Fibroblast of skin of back (primary cell): ENCODE measurements at regions not wholly inside any gene's neighbourhood (a gene's known extent, or its start where the extent isn't known, plus 50 kb on each side); places are given as distances from the start of the nearest gene placed in this dataset.
"Not testable (repeated sequence)": the region's sequence is repeated elsewhere in the genome, so short reads cannot be mapped to it uniquely, and the experiment has no call there.

ENCODE experiments used
- DNase-seq: peaks from one replicate; pipeline ENCODE4 v3.0.0-alpha.2; 2013

DNA sequence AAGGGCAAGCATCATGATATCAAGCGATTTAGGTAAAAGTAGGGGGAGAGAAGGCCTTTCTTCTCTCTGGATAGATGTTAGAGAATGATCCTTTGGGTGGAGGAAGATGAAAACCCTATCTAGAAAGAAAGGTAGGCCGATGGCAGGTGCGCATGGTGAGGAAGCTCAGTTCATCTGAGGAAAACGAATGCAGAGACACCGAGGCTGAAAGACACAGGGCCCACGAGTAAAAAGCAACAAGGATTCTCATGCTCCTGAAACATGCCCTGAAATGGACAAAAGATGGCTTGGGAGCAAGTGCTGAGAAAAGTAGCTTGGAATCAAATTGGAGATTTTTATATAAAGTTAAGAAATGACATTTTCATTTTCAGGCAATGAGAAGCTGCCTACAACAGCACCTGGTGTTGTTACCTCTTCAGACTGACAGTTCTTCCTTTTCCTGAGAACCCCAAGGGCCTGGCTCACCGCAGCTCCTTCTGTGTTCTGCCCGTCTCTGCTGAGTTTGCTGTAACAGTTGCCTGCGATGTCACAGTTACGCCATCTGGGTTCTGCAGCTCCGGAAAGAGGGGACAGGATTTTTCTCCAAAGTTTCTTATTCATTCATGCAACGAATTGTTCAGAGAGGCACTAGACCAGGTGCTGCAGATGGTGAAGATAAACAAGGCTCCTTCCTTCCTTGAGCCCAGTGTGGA lies 402.0 kb upstream of the KLF6 start:
- no peak for DNase-seq

DNA sequence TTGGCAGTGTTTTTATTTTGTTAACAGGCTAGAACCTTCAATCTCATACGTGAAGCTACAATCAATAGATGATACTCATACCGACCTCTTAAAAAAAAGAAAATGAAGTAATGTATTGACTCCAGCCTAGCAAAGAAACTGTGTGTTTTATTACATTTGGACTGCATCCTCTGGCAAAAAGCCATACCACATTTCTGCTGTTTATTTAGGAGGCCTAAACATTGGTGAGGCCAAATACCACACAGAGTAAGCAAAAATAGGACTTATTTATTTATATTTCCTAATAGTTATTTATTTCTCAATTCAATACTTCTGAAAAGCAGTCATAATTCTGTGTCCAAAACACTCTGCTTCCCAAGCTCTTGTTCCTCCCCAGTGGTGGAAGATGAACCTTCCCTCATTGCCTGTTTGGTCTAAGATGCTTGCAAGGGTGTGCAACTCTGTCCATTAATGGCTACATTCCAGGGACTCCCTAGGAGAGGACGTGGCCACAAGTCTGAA lies 398.8 kb upstream of the KLF6 start:
- DNase-seq, result peak; percentile 48

DNA sequence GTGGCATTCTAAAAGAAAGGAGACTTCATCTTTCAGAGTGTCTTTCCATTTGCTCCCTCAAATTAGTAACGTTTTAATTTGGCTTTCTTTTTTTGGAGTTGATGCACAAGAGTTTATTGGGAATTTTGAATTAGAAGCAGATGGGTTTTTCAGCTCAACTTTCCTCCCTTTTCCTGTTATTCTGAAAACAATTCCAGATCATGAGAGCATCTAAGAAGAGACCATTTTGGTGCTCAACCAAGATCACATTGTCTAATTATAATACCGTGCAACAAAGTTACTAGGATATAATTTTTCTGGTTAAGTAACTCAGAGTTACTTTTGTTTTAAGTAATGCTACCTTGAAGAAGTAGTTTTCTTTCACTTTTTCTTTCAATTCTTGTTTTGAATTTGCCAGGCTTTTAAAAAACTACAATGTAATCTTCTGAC lies 396.6 kb upstream of the KLF6 start:
- DNase-seq, result no peak

DNA sequence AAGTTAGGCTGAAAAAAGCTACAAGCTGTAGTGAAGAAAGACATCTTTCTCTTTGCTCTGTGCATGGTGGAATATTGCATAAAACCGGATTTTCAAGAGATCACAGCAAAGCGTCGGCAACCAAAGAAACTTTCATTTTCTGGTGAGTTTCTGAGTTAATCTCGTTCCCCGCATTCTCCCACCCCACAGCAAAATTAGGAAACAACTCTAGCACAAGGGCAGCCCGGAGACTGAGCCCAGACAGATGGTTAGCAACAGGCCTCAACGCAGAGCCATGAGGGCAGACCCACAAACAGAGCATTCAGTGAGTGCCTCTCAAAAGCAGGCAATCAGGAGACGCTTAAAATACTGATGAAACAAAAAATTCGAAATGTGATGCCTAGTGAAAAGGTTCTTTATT lies 396.1 kb upstream of the KLF6 start:
- no peak for DNase-seq

DNA sequence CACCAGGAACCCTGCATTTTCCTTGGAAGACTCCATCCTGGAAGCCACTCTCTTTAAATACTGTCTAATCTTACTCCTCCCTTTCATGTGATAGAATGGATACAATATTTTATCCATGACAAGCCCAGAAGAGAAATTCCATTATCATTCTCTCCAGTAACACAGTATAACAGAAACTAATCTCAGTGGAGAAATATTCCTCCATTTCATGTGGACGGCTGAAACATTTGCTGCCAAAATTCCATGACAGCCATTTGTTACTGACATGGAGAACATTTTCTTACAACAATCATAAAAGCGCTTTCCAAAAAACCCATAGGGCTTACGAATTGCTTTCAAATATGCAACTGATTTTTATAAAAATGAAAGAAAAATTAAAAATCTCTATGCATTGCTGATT lies 392.8 kb upstream of the KLF6 start:
- DNase-seq, result no peak

DNA sequence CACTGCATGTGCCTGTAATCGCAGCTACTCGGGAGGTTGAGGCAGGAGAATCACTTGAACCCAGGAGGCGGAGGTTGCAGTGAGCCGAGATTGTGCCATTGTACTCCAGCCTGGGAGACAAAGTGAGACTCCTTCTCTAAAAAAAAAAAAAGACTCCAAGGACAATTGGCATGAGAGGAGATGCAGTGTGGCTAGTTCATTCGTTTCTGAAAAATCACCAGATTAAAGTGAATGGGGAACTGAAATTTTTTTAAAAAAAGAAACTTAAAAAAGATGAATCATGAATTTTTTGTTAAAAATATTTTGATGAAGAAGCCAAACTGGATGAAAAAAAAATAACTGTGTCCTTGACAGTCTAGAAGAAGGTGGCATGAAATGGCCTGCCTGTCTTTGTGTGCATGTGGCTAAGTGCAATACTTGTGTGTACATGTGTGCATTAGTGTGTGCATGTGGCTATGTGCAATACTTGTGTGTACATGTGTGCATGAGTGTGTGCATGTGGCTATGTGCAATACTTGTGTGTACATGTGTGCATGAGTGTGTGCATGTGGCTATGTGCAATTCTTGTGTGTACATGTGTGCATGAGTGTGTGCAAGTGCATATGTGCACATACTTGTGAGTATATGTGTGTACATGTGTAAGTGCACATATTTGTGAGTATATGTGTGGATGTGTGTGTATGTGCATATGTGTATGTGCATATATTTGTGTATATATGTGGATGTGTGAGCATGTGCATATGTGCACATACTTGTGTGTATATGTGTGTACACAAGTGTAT lies 391.7 kb upstream of the KLF6 start:
- no peak for DNase-seq

DNA sequence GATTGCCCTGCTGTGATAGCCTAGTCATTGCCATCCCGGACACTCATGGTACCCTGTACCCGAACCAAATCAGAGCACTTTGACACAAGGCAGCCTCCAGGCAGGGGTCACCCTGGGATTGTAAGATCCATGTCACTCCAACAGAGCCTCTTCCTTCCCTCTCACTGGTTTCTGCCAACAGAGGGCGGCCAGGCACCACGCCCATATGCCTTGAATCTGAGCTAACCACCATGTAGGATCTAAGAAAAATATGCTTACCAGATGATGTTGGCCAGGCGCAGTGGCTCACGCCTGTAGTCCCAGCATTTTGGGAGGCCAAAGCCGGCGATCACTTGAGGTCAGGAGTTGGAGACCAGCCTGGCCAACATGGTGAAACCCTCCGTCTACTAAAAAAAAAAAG lies 389.2 kb upstream of the KLF6 start:
- DNase-seq, result peak; percentile 20

DNA sequence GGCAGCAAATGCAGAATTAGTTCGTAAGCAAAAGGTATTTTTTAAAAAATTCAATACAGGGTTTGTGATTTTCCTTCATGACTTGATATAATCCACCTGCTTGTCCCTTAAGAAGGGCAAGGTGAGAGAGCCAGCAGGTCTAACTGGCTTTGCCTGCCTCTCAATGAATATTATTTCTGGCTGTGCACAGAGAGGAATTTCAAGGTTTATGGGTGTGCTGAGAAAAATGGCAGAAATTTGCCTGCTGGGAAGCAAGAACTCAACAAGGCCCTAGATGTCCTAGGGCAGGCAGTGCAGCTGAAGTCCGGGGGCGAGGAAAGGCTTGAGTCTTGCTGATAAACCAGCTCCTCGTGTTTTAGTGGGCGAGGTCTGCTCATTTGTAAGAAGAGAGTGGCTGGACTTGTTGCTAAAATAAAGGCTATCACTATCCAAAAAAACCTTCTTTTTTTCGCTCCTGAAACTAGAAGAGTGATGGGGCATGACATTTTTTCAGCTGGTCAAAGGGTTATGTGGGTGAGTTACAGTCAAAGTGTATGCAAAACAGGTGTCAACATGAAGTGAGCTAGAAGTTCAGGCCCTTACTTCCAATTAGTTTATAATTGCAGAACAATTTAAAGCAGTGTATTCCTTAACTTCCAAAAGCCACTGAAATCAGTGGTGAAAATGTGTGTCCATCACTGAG lies 385.8 kb upstream of the KLF6 start:
- DNase-seq, result no peak

DNA sequence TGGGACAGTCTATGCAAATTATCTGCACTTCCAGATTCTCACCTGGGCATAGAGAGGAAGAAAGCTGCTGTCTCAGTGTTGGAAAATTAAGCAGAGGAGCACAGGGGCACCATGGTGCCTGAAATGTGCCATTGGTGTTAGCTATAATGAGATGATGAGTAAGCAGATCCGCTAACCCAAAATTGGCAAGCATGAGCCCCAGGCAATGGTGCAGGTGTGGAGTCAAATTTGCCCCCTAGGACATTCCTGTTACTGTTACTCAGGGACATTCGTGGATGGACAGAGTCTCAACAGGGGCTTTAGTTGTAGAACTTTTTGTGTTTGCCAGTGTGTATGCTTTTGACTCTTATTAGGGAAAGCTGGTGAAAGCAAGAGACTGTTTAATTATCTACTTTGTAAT lies 385.2 kb upstream of the KLF6 start:
- no peak for DNase-seq

DNA sequence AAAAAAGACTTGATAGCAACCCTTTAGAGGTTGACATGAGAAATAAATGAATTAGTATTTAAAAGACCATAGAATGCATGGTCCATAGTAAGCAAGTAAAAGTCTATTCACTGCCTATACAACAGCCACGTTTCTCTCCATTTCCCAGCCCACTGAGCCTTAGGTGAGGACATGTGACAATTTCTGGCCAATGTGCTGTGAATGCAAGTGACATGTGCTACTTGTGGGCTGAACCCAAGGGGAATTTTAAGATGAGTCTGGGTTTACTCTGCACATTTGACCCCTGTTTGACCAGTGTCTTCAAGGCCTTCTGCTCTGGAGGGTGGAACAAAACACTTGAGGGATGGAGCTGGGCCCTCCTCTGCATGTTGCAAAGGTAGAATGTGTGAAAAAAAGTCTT lies 384.4 kb upstream of the KLF6 start:
- no peak for DNase-seq

DNA sequence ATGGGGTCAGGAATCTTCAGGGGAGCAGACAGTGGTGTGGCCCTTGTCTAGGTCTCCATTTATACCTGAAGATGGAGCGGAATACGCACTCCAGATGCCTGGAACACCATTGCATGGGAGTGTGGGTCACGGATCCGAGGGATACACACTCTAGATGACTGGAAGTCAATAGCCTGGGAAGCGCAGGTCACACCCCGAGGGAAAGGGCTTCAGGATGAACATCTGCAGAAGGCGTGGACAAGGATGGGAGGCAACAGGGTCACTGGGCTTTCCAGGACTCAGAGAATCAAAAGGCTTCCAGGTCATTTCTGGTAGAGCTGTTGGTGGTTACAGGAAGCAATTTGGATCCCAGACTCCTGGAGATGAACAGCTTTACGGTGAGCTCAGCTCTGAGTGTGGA lies 382.2 kb upstream of the KLF6 start:
- no peak for DNase-seq

DNA sequence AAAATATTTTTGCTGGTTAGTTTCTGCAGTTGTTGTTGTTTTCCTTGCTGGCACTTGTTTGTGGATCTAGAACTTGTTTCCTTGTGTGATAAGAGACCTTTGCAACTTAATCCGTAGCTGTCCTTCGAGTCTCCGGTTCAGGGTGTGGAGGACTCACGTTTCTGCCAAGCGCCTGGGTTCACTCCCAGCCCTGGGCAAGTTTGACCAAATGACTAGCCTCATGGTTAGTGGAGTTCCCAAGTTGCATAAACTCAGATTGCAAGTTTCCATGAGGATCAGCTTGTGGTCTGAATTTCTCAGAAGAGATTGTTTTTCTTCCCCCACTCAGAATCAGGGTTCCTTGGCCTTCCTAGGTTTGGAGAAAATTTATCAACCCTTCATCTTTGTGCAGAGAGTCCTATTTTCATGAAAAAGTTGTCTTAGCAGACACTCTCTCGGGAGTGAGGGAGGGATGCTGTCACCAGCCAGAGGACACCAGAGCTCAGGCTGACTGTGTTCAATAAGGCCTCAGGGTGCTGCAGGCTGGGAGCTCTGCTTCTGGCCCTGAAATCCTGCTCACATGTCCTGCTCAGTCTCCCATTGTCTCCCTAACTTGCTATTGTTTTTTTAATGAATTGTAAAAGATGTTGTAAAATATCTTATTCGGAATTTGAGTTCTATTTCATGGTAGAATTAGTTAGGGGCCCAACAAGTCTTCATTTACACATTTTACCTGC lies 377.7 kb upstream of the KLF6 start:
- DNase-seq, result no peak

DNA sequence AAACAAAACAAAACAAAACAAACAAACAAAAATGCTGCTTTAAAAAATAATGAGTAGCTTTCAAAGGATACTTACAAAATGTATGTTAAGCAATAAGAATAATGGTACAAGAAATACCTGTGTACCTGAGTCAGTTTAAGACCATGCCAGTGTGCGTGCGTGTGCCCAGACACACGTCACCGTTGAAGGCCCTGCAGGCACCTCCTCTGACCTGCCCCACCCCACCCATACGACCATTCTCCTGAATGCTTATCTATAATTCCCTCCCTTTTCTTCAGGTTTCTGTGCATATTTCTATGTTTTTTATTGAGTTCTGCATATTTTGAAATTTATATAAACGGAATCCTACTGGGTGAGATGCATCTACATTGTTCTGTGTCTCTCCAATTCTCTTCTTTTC lies 374.2 kb upstream of the KLF6 start:
- DNase-seq, result no peak

DNA sequence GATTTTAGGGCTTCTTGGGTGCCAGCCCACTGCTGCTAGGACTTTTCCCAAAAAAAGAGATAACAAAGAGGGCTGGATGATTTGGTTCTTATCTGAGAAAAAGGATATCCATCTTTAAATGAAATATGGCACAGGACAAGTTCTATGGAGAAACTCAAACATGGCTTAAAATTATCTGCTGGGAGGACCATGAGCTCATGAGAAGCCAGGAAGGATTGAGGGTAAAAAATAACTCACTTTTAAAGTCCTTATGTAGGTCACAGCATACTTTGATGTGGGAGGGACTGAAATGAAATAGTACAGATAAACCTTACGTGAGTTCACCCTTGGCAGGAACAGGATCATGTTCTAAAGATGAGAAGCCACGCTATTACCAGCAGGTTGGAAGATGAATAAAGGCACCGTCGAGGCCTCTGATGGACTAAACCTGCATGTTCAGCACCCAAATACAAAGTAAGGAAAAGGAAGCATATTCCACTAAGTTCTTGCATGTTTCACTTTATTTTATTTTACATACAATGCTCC lies 369.2 kb upstream of the KLF6 start:
- DNase-seq, result no peak

DNA sequence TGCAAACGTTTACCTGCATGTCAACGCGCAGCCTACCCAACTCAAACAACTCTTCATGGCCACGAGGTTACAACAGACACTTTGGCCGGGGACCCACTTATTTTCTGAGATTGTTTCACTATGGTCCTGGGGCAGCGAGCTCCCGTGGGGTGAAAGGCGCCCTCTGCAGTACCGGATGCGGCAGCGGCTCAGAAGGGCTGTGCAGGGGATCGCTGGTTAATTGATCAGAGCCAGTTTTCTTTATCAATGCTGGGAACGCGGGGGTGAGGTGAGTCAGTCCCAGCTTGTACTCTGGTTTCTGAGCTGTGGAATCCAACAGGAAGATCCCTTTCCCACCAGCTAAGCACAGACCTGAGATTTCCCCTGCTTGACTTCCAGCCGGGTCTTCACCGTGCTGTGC lies 366.5 kb upstream of the KLF6 start:
- DNase-seq, result no peak

DNA sequence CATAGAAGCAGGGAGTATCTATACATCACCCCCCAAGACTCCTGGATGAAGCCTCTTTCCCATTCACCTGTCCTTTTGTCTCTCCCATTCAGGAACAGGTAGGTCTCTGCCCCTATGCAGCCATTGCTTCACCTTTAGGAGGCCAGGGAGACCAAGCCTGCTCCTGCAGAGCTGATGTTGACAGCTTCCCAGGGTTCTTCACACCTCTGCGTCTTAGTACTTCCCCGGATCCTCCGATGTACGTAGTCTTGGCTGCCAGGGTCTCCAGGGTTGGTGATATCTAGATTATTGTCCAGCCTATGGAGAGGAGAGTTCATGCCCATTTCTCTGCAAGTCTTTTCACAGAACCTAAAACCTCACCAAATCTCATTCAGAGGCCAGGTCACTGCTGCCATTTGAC lies 365.7 kb upstream of the KLF6 start:
- DNase-seq, result no peak

DNA sequence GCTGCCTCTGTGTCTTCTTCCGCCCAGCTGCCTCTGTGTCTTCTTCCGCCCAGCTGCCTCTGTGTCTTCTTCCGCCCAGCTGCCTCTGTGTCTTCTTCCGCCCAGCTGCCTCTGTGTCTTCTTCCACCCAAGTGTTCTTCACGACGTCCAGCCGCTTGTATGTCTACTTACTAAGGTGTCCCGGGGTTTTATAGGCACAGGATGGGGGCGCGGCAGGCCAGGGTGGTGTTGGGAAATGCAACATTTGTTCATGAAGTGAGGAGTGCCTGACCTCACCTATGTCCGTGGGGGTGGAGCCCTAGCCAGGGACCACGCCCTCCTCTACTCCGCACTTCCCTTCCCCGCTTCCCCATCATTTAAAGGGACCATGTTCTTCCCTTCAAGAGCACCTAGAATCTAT lies 364.5 kb upstream of the KLF6 start:
- DNase-seq, result not testable (repeated sequence)

DNA sequence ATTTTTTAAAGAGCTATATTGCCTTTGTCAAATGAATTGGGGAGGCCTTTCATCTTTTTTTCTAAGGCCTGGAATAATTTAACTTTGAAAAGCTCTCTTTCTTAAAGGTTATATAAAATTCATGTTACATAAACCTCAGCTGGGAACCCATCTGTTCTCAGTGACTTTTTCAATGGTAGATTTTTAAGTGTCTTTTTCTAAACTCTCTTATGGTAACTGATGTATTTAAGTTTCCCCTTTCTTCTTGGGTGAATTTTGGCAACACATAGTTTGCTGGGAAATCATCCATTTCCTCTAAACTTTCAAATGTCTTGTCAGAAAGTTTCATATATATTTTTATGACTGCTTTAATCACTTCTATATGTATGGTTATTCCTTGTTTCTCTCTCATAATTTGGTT lies 362.2 kb upstream of the KLF6 start:
- no peak for DNase-seq

DNA sequence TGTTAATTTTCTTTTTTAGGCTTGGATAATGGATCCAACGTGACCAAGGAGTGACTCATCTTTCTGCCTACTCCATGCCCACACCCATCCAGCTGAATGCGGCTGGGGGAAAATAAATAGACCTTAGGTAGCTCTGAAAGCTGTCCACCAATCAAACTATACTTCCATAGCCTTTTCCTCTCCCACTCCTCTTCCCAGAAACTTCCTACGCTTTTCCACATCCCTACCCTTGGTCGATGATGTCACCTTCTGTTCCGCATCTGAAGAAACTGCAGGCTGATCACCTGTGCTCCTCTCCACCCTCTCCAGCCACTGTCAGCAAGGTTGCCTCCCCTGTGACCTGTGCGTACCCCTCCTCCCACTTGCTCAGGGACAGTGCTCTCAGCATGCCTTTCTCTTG lies 359.8 kb upstream of the KLF6 start:
- peak; percentile 33 for DNase-seq

DNA sequence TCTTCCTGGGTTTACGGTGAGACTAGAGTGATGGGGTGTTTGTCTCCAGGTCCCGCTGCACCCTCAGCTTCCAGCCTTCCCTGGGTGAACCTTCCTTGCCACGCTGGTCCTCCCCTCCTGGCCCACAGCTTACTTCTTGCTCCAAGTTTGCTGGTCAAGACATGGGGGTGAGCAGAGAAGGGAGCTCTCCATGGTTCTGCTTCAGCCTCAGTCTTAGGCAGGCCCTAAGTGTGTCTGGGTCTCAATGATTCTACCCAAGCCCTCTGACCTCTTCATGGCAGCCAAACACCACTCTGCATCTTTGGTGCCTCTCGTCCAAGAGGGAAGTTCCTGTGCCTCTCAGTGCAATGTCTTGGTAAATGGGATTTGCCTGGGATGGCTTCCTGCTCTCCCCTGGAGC lies 356.5 kb upstream of the KLF6 start:
- peak; percentile 27 for DNase-seq

DNA sequence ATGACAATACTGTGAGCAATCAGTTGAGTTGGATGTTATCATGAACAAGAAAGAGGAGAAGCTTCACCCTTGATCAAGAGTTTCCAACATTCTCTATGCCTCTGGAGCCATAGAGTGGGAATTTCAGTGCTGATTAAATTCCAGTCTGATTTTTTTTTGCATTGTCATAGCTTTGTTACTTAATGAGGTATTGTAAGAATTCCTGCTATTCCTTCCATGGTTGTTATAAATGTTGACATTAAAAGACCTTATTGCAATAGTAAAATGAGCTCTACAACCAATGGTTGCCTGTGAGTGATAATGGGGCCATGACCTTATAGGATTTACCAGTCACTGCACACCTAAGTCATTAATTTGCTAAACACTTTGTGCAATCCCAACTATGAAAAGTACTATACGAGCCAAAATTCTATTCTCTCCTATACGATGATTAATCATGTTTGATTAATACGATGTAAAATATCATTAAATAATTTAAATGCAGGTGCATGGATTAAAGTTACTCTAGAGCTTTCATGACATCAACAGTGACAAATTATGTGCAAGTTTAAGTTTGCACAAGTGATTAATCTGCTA lies 353.2 kb upstream of the KLF6 start:
- DNase-seq, result peak; percentile 64

DNA sequence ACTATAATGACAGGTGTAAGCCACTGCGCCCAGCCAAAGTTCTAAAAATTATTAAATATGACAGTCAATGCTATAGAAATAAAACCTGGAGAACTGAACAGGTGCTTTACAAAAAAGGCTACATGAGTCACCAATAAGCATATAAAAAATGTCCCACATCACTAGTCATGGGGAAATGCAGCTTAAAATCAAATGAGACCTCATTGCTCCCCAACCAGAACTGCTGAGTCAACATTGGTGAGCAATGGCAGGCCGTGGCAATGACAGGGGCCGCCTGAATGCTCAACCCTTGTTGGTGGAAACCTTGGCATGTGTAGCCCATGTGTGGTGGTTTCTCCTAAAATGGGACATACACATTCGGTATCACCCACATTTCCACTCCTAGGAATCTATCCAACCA lies 352.3 kb upstream of the KLF6 start:
- no peak for DNase-seq
